ENCODE measurements at regions not wholly inside any gene's neighbourhood (a gene's known extent, or its start where the extent isn't known, plus 50 kb on each side); places are given as distances from the start of the nearest gene placed in this dataset.
A peak's percentile ranks its signal among the peaks of the same experiment; 100 is the strongest.

DNA sequence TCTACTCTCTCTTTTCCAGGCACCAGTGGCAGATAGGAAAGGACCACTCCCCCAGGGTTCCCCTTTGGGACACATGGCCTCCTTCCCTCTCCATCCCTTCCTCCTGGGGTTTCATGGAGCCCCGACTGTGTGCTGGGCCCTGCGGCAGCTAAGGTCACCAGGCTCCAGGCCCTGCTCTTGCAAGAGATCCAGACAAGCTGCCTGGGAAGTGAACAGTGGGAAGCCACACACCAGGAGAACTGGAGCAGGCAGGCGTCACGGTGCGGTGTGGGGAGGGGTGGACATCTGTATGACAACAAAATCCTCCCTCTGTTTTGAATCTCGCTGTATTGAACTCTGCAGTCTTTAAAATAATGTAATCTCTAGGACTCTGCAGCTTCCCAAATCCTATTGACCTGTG lies 330.1 kb downstream of the UQCRFS1 start:
- Histone ChIP-seq H3K4me1 (ENCODE audit: insufficient read depth, low read length) (peaks cover 27% of the 10 kb centered on the region; the same call in 1 of the 2 replicates), H4K5ac (ENCODE audit: insufficient read length, low read depth, low read length) (no peak overlapping the region), H4K20me1 (ENCODE audit: control insufficient read depth, insufficient read depth, insufficient read length) (no peaks in the 10 kb centered on the region), H2BK12ac (ENCODE audit: insufficient read length, low read depth, low read length) (no peak overlapping the region), H3K9me3 (ENCODE audit: control insufficient read depth, low read depth, low read length) (no peaks in the 10 kb centered on the region), H3K18ac (ENCODE audit: insufficient read length, low read depth, low read length) (no peak overlapping the region), H2AFZ (ENCODE audit: low read length) (no peak overlapping the region), H3K79me2 (ENCODE audit: insufficient read depth, low read length) (no peaks in the 10 kb centered on the region), H2BK120ac (ENCODE audit: low read depth, low read length, poor library complexity, severe bottlenecking) (no peak overlapping the region), H3K9ac (ENCODE audit: extremely low read depth, insufficient read length, low read length) (no peak overlapping the region), H3T11ph (ENCODE audit: low read length) (no peak overlapping the region), H3K4me2 (ENCODE audit: insufficient read depth, insufficient read length, low read length) (no peak overlapping the region), H3K23ac (ENCODE audit: insufficient read length, low read depth, low read length) (no peak overlapping the region), H3K14ac (ENCODE audit: insufficient read depth, low read length) (peak overlapping the region; percentile 58; the same call in 1 of the 2 replicates), H4K91ac (ENCODE audit: insufficient read length, low read depth, low read length) (no peak overlapping the region), H3K4ac (ENCODE audit: low read depth, low read length) (no peak overlapping the region), H3K27ac (ENCODE audit: insufficient read length, low read depth, low read length) (no peak overlapping the region), H3K23me2 (ENCODE audit: insufficient read length, low read depth, low read length, poor library complexity, severe bottlenecking) (no peaks in the 10 kb centered on the region), H2BK5ac (ENCODE audit: insufficient read length, low read length) (no peak overlapping the region), H4K8ac (replicated peaks; ENCODE audit: insufficient read length, low read depth, low read length) (no peak overlapping the region), H3K27me3 (ENCODE audit: insufficient read depth, low read length) (no peaks in the 10 kb centered on the region), H3K79me1 (ENCODE audit: insufficient read depth, low read depth, low read length, poor library complexity, severe bottlenecking) (no peaks in the 10 kb centered on the region), H2AK5ac (ENCODE audit: insufficient read length, low read length) (no peak overlapping the region), H3K56ac (ENCODE audit: insufficient read length, low read depth, low read length) (no peak overlapping the region), H2BK15ac (ENCODE audit: low read depth, low read length) (no peak overlapping the region), H2BK20ac (ENCODE audit: low read depth, low read length, poor library complexity, severe bottlenecking) (no peak overlapping the region)
- TF ChIP-seq, protein P1, sequence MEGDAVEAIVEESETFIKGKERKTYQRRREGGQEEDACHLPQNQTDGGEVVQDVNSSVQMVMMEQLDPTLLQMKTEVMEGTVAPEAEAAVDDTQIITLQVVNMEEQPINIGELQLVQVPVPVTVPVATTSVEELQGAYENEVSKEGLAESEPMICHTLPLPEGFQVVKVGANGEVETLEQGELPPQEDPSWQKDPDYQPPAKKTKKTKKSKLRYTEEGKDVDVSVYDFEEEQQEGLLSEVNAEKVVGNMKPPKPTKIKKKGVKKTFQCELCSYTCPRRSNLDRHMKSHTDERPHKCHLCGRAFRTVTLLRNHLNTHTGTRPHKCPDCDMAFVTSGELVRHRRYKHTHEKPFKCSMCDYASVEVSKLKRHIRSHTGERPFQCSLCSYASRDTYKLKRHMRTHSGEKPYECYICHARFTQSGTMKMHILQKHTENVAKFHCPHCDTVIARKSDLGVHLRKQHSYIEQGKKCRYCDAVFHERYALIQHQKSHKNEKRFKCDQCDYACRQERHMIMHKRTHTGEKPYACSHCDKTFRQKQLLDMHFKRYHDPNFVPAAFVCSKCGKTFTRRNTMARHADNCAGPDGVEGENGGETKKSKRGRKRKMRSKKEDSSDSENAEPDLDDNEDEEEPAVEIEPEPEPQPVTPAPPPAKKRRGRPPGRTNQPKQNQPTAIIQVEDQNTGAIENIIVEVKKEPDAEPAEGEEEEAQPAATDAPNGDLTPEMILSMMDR (conservative IDR thresholded peaks at IDR 0.05): no peak
- Mint-ChIP-seq H3K27me3 (ENCODE audit: low read depth) (peaks cover 1% of the 10 kb centered on the region), H3K36me3 (ENCODE audit: insufficient read depth in 1 of 3, low read depth in 3 of 3) (peaks cover 0 to 2% (median 0%) of the 10 kb centered on the region in 3 experiments; a peak in 2 of 7 replicates), H3K27ac (peak overlapping the region in 2 of 3 experiments; percentile 75 to 89; a peak in 3 of 7 replicates), H3K4me3 (peak overlapping the region; percentile 21 to 50; a peak in 3 of 5 replicates), H3K9me3 (peaks cover 0 to 3% of the 10 kb centered on the region in 2 experiments; a peak in 2 of 5 replicates), H3K4me1 (peaks cover 73 to 74% of the 10 kb centered on the region in 2 experiments)
- no peak for DNase-seq
- no CpG with 5 or more reads among the region's 6 CpGs for WGBS (ENCODE audit: extremely low coverage, insufficient read length, low lambda C conversion rate)
